Stomach (tissue), 8 donors: ENCODE measurements at regions not wholly inside any gene's neighbourhood (a gene's known extent, or its start where the extent isn't known, plus 50 kb on each side); places are given as distances from the start of the nearest gene placed in this dataset.

Experiments
- DNase-seq, 2 donors: peaks; one replicate each; pipeline versions ENCODE4 v3.0.0 to v3.0.0-alpha.2; 2013 to 2019
- H3K27ac ChIP-seq, 5 donors: fragments of 200-600 bp in 4 of 5; sonication (generic) in 4 of 5; one replicate each; pipeline ENCODE4 v1.5.1; 2013 to 2019; ENCODE audit warnings: mild to moderate bottlenecking in 1 of 5, moderate library complexity in 1 of 5
- H3K27me3 ChIP-seq, 3 donors: fragments of 200-600 bp; sonication (generic); one replicate each; pipeline ENCODE4 v1.5.1; 2017 to 2019; ENCODE audit warnings: mixed run types in 1 of 3
- H3K36me3 ChIP-seq, 4 donors: fragments of 200-600 bp; sonication (generic); 1 replicate in 3 of 4; 2 replicates in 1 of 4; pipeline ENCODE4 v1.5.1; 2016 to 2019
- H3K4me1 ChIP-seq, 4 donors: fragments of 200-600 bp; sonication (generic); one replicate each; pipeline ENCODE4 v1.5.1; 2016 to 2019
- H3K4me3 ChIP-seq, 4 donors: fragments of 200-600 bp; sonication (generic) in 3 of 4; one replicate each; pipeline ENCODE4 v1.5.1; 2016 to 2019; ENCODE audit warnings: mild to moderate bottlenecking in 1 of 4
- H3K9me3 ChIP-seq, 4 donors: fragments of 200-600 bp; sonication (generic); one replicate each; pipeline ENCODE4 v1.5.1; 2016 to 2019
- EP300 ChIP-seq: sonication (generic); formaldehyde crosslinking; IDR thresholded peaks from one replicate; pipeline ENCODE4 v1.6.1; 2017; ENCODE audit warnings: antibody characterized with exemption
- POLR2A ChIP-seq, 4 donors: fragments of 450-650 bp; IDR thresholded peaks; one replicate each; pipeline ENCODE4 v1.6.1; 2016; ENCODE audit warnings: antibody characterized with exemption in 4 of 4, control low read depth in 2 of 4, mild to moderate bottlenecking in 1 of 4, moderate library complexity in 1 of 4
- POLR2AphosphoS5 ChIP-seq, 3 donors: sonication (generic); formaldehyde crosslinking; IDR thresholded peaks; one replicate each; pipeline ENCODE4 v1.6.1; 2016; ENCODE audit warnings: antibody characterized with exemption in 3 of 3
- WGBS, 5 donors: extraction: QIAGEN DNeasy Blood & Tissue Kit in 3 of 5; methylation state at CpG; one replicate each; pipeline versions ENCODE4 v1.1.5 to v1.1.7; 2013 to 2018; 5-methylcytosine and 5-hydroxymethylcytosine counted together
- intact Hi-C: fragments of 100-400 bp; cut with DNase I; formaldehyde crosslinking; loops from one replicate; pipeline ENCODE4 v1.15.1; 2023; ENCODE audit warnings: low total_unique reads
- TF ChIP-seq, protein P1 (sequence below), 7 experiments: fragments of 450-650 bp in 4 of 7; fragments of 200-600 bp in 3 of 7; sonication (generic) in 3 of 7; IDR thresholded peaks; one replicate each; pipeline ENCODE4 v1.5.1; 2016 to 2019; ENCODE audit warnings: antibody characterized with exemption in 7 of 7, control low read depth in 2 of 7, mild to moderate bottlenecking in 1 of 7
- donor health status: healthy with polysubstance abuse.
- donor health status: Bipolar disorder and iron deficiency.
- donor health status: healthy.

DNA sequence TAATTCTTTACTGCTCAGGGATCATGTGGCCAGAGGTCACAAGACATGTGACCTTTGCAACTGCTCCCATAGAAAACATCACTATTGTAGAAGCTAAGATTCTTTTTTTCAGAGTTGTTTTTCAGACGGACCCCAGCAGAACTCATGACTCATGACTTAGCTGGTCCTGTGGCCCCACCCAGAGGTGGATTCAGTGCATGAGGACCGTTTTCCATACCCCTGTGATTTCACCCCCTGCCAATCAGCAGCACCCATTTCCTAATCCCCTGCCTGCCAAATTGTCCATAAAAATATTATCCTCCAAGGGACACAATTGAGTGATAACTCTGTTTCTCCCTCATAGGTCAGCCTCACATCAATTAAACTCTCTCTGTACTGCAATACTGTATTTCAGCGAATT lies 777.5 kb downstream of the NLGN4Y start:
- Histone ChIP-seq H3K4me3 (no peak overlapping the region), H3K9me3 (no peaks in the 10 kb centered on the region), H3K36me3 (no peaks in the 10 kb centered on the region), H3K27me3 (no peaks in the 10 kb centered on the region), H3K27ac (no peak overlapping the region), H3K4me1 (no peaks in the 10 kb centered on the region)
- TF ChIP-seq POLR2A (IDR thresholded peaks at IDR 0.05) (no peak), POLR2AphosphoS5 (IDR thresholded peaks at IDR 0.05) (no peak), EP300 (no peak)
- TF ChIP-seq, protein P1, sequence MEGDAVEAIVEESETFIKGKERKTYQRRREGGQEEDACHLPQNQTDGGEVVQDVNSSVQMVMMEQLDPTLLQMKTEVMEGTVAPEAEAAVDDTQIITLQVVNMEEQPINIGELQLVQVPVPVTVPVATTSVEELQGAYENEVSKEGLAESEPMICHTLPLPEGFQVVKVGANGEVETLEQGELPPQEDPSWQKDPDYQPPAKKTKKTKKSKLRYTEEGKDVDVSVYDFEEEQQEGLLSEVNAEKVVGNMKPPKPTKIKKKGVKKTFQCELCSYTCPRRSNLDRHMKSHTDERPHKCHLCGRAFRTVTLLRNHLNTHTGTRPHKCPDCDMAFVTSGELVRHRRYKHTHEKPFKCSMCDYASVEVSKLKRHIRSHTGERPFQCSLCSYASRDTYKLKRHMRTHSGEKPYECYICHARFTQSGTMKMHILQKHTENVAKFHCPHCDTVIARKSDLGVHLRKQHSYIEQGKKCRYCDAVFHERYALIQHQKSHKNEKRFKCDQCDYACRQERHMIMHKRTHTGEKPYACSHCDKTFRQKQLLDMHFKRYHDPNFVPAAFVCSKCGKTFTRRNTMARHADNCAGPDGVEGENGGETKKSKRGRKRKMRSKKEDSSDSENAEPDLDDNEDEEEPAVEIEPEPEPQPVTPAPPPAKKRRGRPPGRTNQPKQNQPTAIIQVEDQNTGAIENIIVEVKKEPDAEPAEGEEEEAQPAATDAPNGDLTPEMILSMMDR (IDR thresholded peaks at IDR 0.05), result no peak
- intact Hi-C loops, result no loop called here
- no peak for DNase-seq
- WGBS, 5 donors, result 55 to 80% (median 72%) methylated on average over 2 to 3 of the region's 3 CpGs; no CpG with 5 or more reads in 2 of the 5 donors

DNA sequence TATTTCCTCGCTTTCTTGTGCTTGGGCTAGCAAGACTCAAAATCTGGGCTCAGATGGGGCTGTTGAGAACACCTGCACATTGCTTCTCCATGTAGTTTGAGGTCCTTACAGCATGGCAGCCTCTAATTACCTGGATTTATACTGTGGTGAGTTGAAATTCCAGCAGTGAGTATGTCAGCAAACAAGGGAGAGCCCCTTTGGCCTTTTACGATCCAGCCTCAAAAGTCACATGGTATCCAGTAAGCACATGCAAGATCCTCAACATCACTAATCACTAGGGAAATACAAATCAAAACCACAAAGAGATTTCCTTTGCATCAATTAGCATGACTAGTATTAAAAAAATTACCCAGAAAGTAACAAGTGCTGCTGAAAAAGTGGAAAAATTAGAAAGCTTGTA lies 787.8 kb downstream of the NLGN4Y start:
- intact Hi-C loops, result no loop called here
- H3K27ac ChIP-seq, result no peak overlapping the region
- H3K4me1 ChIP-seq, result no peaks in the 10 kb centered on the region
- TF ChIP-seq EP300, result no peak
- TF ChIP-seq POLR2A (IDR thresholded peaks at IDR 0.05), result no peak
- TF ChIP-seq POLR2AphosphoS5 (IDR thresholded peaks at IDR 0.05), result no peak
- TF ChIP-seq, protein P1 (IDR thresholded peaks at IDR 0.05), result no peak
- H3K9me3 ChIP-seq, result no peaks in the 10 kb centered on the region
- H3K36me3 ChIP-seq, result no peaks in the 10 kb centered on the region
- no peaks in the 10 kb centered on the region for H3K27me3 ChIP-seq
- H3K4me3 ChIP-seq, result no peak overlapping the region
- WGBS, 5 donors, result 81 to 83% (median 83%) methylated on average over 2 of the region's 2 CpGs; no CpG with 5 or more reads in 2 of the 5 donors
- DNase-seq, result no peak

DNA sequence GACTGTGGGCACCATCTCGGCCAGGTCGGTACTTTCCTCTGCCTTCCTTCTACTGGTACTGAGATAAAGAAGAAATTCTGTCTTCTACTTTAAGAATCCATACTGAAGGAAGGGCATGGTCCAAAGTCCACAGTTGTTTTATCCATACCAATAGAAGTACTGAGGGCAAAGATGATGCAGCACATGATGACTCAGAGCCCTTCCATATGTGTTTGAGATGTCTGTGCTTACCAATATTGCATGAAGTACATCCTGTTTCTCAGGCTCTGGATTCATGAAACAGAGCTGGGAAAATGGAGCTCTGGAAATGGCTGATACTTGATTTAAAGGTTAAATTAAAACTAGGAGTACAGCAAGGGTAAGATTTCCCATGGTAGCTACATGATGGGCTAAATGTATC lies 799.9 kb downstream of the NLGN4Y start:
- DNase-seq, result no peak
- intact Hi-C loops, result no loop called here
- WGBS, 5 donors, result 72 to 93% (median 87%) methylated on average over 2 of the region's 2 CpGs; no CpG with 5 or more reads in 2 of the 5 donors
- Histone ChIP-seq H3K36me3 (no peaks in the 10 kb centered on the region), H3K9me3 (no peaks in the 10 kb centered on the region), H3K4me1 (no peaks in the 10 kb centered on the region), H3K4me3 (no peak overlapping the region), H3K27me3 (no peaks in the 10 kb centered on the region), H3K27ac (no peak overlapping the region)
- TF ChIP-seq POLR2AphosphoS5 (IDR thresholded peaks at IDR 0.05), result no peak
- no peak for TF ChIP-seq EP300
- TF ChIP-seq POLR2A (IDR thresholded peaks at IDR 0.05), result no peak
- TF ChIP-seq, protein P1 (IDR thresholded peaks at IDR 0.05), result no peak

DNA sequence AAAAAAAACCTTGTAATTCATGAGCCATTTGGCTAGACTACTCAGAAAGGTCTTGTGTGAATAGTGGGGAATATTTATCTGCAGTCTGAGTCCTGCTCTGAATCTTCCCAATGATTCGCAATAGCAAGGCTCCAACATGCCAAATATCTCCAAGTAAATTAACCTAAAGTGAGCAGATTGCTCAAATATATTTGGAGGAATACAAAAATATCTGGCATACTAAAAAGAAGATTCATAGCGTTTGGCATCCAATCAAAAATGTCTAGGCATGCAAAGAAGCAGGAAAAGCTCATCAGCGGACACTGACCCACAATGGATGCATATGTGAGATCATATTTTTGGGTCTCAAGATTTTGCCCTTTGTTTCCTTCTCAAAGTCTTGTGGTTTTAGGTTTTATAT lies 800.9 kb downstream of the NLGN4Y start:
- H3K27ac ChIP-seq, result no peak overlapping the region
- WGBS, 5 donors, result 77 to 88% (median 81%) methylated on average over 3 of the region's 3 CpGs; no CpG with 5 or more reads in 2 of the 5 donors
- H3K27me3 ChIP-seq, result no peaks in the 10 kb centered on the region
- no peak for DNase-seq
- no peak overlapping the region for H3K4me3 ChIP-seq
- no peak for TF ChIP-seq POLR2A (IDR thresholded peaks at IDR 0.05)
- no peaks in the 10 kb centered on the region for H3K9me3 ChIP-seq
- intact Hi-C loops, result no loop called here
- H3K4me1 ChIP-seq, result no peaks in the 10 kb centered on the region
- no peaks in the 10 kb centered on the region for H3K36me3 ChIP-seq

DNA sequence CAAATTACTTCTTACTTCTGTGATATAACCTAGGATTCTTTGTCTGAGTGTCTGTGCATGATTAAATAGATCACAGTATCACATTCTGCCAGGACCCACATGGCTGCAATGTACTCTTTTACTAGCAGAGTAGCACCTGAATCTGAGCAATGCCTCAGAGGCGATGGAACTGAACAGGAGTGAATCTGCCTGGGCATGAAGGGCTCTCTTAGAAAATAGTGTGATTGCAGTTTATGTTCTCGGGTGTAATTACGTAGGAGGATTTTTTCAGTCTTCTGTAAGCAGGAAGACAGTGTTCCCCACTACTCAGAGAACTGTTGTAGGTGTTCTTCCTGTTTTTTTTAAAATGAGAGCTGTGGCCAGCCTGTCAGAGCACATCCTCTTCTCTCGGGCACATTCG lies 802.3 kb downstream of the NLGN4Y start:
- H3K27ac ChIP-seq, result no peak overlapping the region
- intact Hi-C loops, result no loop called here
- no peaks in the 10 kb centered on the region for H3K27me3 ChIP-seq
- TF ChIP-seq POLR2AphosphoS5 (IDR thresholded peaks at IDR 0.05) (no peak), EP300 (no peak), POLR2A (IDR thresholded peaks at IDR 0.05) (no peak)
- TF ChIP-seq, protein P1 (IDR thresholded peaks at IDR 0.05), result no peak
- H3K9me3 ChIP-seq, result no peaks in the 10 kb centered on the region
- H3K4me3 ChIP-seq, result no peak overlapping the region
- DNase-seq, result no peak
- WGBS, 5 donors, result 69 to 74% (median 70%) methylated on average over 5 of the region's 5 CpGs; no CpG with 5 or more reads in 2 of the 5 donors
- H3K4me1 ChIP-seq, result no peaks in the 10 kb centered on the region
- H3K36me3 ChIP-seq, result no peaks in the 10 kb centered on the region
